NCI-H1436 treated with DMSO at 0.1 percent for 48 hours (cell line): ENCODE measurements at regions not wholly inside any gene's neighbourhood (a gene's known extent, or its start where the extent isn't known, plus 50 kb on each side); places are given as distances from the start of the nearest gene placed in this dataset.

Source experiments
- DNase-seq: peaks from one replicate; lab custom pipeline; 2025; lab: John Stamatoyannopoulos, UW

- DNase-seq: no peak
Measured at GRCh38 chr1:4366091-4366490, 288.3 kb upstream of the AJAP1 start.

GRCh38 chr1:4367230-4367777 lies 287.1 kb upstream of the AJAP1 start:
- no peak for DNase-seq

- no peak for DNase-seq
Measured at GRCh38 chr1:4369335-4369734, 285.1 kb upstream of the AJAP1 start.

- no peak for DNase-seq
Measured at GRCh38 chr1:4371849-4372248, 282.6 kb upstream of the AJAP1 start.

- no peak for DNase-seq
Measured at GRCh38 chr1:4375812-4376211, 278.6 kb upstream of the AJAP1 start.

- no peak for DNase-seq
Measured at GRCh38 chr1:4379451-4380175, 274.8 kb upstream of the AJAP1 start.

DNA sequence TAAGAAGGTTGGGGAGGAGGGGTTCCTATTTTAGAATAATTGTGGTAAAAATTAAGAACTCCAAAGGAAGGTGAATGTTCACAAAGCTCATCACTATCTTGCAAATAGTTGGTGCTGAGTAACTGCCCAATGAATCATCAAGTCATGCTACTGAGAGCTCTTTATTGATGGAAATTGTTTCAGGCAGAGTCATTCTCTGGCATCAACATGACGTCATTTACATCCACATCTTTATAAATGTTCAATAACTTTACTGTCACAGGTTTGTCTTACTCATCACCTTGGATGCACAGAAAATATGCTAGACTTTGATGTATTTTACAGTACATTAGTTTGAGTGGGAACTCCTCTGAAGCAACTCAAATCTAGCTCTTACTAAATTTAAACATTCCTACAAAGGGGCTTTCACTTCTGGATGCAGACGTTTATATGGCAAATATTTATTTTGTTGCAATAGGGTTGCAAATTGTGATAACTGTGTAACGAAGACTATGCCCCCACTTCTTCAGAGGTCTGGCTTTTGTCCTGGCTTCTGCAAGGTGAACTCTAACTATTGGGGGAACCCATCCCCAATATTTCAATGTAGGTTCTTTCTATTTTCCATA lies 273.7 kb upstream of the AJAP1 start:
- no peak for DNase-seq

DNA sequence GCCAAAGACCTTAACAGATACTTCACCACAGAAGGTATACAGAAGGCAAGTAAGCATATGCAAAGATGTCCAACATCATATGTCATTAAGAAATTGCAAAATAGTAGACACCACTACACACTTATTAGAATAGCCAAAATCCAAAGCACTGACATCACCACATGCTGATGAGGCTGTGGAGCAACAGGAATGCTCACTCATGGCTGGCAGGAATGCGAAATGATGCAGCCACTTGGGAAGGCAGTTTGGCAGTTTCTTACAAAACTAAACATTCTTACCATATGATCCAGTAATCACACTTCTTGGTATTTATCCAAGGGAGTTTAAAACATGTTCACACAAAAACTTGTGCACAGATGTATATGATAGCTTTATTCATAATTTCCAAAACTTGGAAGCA lies 261.2 kb upstream of the AJAP1 start:
- DNase-seq: no peak

GRCh38 chr1:4394366-4394765 lies 260.0 kb upstream of the AJAP1 start:
- no peak for DNase-seq

GRCh38 chr1:4395158-4395557 lies 259.3 kb upstream of the AJAP1 start:
- no peak for DNase-seq

- peak; percentile 84 for DNase-seq
Measured at GRCh38 chr1:4395676-4396075, 258.7 kb upstream of the AJAP1 start.

DNA sequence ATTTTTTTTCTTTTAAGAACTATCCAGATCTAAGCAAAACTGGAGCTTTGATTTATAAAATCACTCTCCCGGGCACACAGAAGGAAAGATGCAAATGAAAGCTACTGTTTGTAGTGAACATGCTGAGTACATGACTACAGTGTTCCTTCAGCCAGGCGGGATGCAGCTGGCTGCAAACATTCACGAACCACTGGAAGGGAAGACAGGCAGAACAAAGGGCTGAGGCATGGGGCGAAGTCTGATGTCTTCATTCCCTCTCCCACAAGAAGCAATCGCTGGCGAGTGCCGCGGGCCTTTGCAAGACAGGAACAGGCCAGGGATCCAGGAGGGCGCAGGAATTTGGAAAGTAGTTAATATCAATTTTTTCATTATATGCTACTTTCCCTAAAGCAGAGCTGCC lies 257.9 kb upstream of the AJAP1 start:
- DNase-seq: no peak

DNA sequence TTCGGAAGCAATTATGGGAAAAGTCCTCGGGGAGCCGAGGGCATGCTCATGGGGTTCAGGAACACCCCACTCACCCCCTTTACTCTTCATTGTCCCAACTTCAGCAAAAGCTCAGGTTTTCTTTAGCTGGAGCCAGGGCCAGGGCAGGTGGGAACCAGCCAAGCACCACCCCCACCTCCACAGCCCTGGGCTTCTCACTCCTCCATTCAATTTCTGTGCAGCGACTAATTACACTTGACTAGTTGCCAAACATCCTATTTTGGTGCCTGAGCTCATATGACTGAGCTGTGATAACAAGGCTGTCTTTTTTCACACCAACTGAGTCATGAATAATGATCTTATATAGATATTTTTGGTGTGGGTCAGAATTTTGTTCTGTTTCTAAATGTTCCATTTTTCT lies 257.2 kb upstream of the AJAP1 start:
- DNase-seq: peak; percentile 77

DNA sequence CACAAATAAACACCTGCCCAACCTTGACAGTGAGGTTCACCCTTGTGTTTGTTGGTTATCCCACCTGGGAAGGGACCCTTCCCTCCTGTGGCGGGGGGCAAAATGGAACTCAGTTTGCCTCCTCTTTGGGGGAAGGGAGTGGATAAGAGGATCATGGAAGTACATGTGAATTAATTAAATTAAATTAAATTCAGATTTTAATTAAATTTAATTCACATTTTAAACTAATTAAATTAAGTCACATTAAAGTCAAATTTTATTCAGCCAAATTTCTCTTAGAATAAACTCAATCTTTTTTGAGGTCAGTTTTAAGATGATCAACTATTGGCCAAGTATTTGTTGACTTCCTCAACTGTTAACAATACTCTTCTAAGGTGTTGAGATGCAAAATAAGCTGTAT lies 252.4 kb upstream of the AJAP1 start:
- DNase-seq: no peak

DNA sequence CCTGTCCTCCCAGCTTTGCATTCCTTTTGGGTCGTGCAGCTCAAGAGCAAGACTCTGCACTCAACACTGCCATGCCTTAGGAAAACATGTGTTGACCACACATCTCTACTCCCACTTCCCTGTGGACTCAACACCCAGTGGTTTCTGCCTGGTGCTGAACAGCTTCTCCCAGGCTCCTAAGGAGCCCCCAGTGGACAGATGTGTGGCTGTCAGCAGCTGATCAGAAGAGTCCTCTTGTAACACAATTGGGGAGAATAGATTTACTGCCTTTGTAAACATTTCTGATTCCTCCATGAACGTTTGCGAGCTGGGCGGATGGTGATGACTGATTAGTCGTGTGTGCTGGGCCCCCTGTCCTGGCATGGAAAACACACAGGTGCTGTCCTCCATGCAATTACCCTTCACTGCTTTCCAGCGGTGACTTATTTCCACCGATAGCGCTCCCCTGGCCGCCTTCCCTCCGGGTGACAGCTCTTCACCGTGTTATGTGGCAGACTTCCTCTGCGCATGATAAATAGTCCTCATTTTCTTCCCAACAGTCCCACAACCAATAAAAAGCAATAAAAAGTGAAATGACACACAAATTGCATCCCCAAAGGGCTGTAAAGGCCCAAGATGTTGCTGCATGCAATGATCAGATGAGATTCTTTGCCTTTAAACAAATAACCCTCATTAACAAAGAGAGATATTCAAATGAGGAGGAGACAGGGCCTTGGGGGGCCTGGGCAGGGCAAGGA lies 249.4 kb upstream of the AJAP1 start:
- DNase-seq: no peak

DNA sequence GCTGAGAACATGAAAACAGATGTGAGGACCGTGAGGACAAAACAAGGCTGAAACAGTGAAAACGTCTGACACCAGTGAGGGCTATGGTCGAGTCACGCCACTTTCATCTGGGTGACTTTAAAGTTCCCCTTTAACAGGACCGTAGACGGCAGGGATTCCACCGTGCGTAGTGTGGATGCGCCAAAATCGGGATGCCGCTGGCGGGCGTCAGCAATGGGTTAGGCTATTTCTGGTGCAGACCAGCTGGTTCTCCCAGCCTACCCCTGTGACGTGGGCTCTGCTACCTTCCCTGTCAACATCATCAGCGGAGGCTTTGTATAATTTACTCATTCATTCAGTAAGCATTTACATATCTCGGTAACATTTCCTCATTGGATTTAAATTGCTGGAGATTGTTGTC lies 246.6 kb upstream of the AJAP1 start:
- peak; percentile 21 for DNase-seq

DNA sequence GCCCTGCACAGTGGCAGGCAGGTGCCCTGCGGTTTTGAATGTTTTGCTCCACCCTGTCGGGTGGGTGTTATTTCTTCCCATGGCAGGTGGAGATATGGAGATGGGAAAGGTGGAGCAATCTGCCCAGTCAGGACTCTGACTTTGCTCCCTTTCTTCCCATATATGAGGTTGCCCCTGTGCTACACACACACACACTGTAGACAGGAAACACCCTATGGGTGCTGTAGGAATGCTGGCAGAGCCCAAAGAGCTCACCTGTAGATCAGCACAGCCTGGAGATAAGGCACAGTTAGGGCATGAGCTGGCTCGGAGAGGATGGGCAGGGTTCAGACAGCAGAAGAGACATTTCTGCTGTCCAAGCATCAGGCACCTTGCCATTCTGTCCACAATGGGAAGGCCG lies 246.0 kb upstream of the AJAP1 start:
- no peak for DNase-seq

GRCh38 chr1:4411862-4412261 lies 242.5 kb upstream of the AJAP1 start:
- no peak for DNase-seq

DNA sequence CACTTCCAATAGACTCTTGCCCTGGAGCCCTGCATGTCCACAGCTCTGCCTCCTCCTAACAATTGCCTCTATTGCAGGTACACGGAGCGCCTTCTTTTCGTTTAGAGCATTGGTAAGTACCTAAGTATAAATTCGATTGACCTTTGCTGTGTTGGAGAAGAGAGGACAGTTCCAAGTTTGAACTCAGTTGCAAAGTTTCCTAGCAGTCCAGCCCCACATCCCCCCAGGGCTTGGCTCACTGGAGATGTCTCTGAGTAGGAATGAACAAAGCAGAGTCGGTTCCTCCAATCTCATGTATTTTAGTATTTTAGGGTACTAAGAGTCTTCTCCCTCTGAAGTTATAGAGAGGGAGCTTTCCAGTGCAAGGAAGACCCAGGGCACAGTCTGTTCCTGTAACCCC lies 238.9 kb upstream of the AJAP1 start:
- DNase-seq: no peak

DNA sequence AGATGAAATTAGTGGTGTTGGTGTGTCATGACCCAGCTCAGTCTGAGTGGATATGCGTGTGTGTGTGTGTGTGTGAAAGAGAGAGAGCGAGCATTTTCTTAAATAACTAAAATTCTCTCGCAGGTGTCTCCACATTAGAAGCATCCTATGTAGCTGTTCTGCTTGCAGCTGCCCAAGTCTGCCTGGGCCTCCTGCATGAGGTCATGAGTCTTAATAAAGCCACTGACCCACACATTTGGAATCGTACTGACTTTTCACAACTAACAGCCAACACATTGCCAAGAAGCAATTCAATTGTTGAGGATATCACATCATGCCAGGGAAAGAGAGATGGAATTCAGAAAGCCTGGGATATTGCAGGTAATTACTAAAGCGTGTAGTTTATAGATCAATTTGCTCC lies 238.2 kb upstream of the AJAP1 start:
- no peak for DNase-seq

DNA sequence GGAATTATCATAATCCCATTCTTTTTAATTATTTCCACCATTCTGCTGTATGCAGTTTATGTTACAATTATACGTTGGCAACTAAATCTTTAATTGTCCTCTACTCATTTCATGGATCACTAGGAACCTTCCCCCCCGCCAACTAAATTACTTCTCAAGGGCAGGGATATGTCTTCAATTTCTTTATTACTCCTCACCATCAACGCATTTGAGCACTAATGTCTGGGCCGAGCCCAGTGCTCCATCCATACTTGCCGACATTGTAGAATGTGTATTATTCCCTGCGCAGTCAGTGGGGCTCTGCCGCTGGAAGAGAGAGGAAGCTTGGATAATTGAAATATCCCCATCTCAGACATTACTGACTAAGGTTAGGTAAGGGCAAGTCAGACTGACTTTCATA lies 236.4 kb upstream of the AJAP1 start:
- DNase-seq: no peak

GRCh38 chr1:4421986-4422385 lies 232.4 kb upstream of the AJAP1 start:
- no peak for DNase-seq
